NCI-H526 (cell line): ENCODE measurements at regions not wholly inside any gene's neighbourhood (a gene's known extent, or its start where the extent isn't known, plus 50 kb on each side); places are given as distances from the start of the nearest gene placed in this dataset.
"Not testable (repeated sequence)": the region's sequence is repeated elsewhere in the genome, so short reads cannot be mapped to it uniquely, and the experiment has no call there.

Source experiments
- DNase-seq, 2 experiments: peaks; one replicate each; lab custom pipeline; 2025; lab: John Stamatoyannopoulos, UW

- DNase-seq = no peak
Observed at GRCh38 chr15:25170113-25170731, 215.4 kb downstream of the SNRPN start.

GRCh38 chr15:25170781-25171110, 216.0 kb downstream of the SNRPN start:
- no peak for DNase-seq

GRCh38 chr15:25171111-25171811, 216.5 kb downstream of the SNRPN start:
- DNase-seq = no peak

- no peak for DNase-seq
Observed at GRCh38 chr15:25171856-25172687, 217.3 kb downstream of the SNRPN start.

- DNase-seq = no peak
Observed at GRCh38 chr15:25172691-25173090, 217.9 kb downstream of the SNRPN start.

- DNase-seq = no peak
Observed at GRCh38 chr15:25173241-25174028, 218.6 kb downstream of the SNRPN start.

GRCh38 chr15:25174149-25174548, 219.4 kb downstream of the SNRPN start:
- not testable (repeated sequence) for DNase-seq

GRCh38 chr15:25175033-25175788, 220.4 kb downstream of the SNRPN start:
- DNase-seq = no peak

GRCh38 chr15:25175789-25176615, 221.2 kb downstream of the SNRPN start:
- DNase-seq = no peak

GRCh38 chr15:25176616-25176923, 221.8 kb downstream of the SNRPN start:
- DNase-seq = no peak

GRCh38 chr15:25176991-25177954, 222.5 kb downstream of the SNRPN start:
- no peak for DNase-seq

- no peak for DNase-seq
Observed at GRCh38 chr15:25177955-25178801, 223.4 kb downstream of the SNRPN start.

GRCh38 chr15:25178835-25179672, 224.3 kb downstream of the SNRPN start:
- DNase-seq = no peak

- DNase-seq = no peak
Observed at GRCh38 chr15:25179673-25180511, 225.1 kb downstream of the SNRPN start.

GRCh38 chr15:25180606-25181292, 226.0 kb downstream of the SNRPN start:
- no peak for DNase-seq
